MCF 10A (cell line): ENCODE measurements at regions not wholly inside any gene's neighbourhood (a gene's known extent, or its start where the extent isn't known, plus 50 kb on each side); places are given as distances from the start of the nearest gene placed in this dataset.

Experiments
- BruUV-seq: library from RNA; stranded (reverse); fragments of 400-500 nt; replicated peaks from 2 replicates; lab custom pipeline; 2021; lab: Mats Ljungman, UMichigan
- CTCF ChIA-PET: fragments of 300-600 bp; sonication (Branson Sonifier 250); formaldehyde crosslinking; extraction: SDS; loops from one replicate; lab custom pipeline; 2021; ENCODE audit warnings: antibody characterized with exemption, inconsistent platforms; lab: Yijun Ruan, JAX
- POLR2A ChIA-PET: fragments of 300-600, 350-650 bp; sonication (Branson Sonifier 250); formaldehyde crosslinking; extraction: SDS; loops from one replicate; lab custom pipeline; 2020; ENCODE audit warnings: antibody characterized with exemption, inconsistent platforms; lab: Yijun Ruan, JAX
- DNase-seq: peaks from one replicate; pipeline ENCODE4 v3.0.0-alpha.2; 2018; ENCODE audit not compliant: unreplicated experiment
- H3K27ac Mint-ChIP-seq: one replicate; pipeline ENCODE4 v1.8.0; 2022; ENCODE audit warnings: mild to moderate bottlenecking, low read depth, mixed read lengths; ENCODE audit not compliant: unreplicated experiment
- H3K27me3 Mint-ChIP-seq: one replicate; pipeline ENCODE4 v1.8.0; 2022; ENCODE audit warnings: mixed read lengths; ENCODE audit not compliant: insufficient read depth, unreplicated experiment
- H3K36me3 Mint-ChIP-seq: one replicate; pipeline ENCODE4 v1.8.0; 2022; ENCODE audit warnings: mild to moderate bottlenecking, moderate library complexity, mixed read lengths; ENCODE audit not compliant: insufficient read depth, unreplicated experiment
- H3K4me1 Mint-ChIP-seq: one replicate; pipeline ENCODE4 v1.8.0; 2022; ENCODE audit warnings: mixed read lengths; ENCODE audit not compliant: insufficient read depth, unreplicated experiment
- H3K4me3 Mint-ChIP-seq: one replicate; pipeline ENCODE4 v1.8.0; 2022; ENCODE audit warnings: mild to moderate bottlenecking, moderate library complexity, mixed read lengths; ENCODE audit not compliant: unreplicated experiment
- H3K9me3 Mint-ChIP-seq: one replicate; pipeline ENCODE4 v1.8.0; 2022; ENCODE audit warnings: mixed read lengths; ENCODE audit not compliant: unreplicated experiment
- intact Hi-C: fragments of 100-400 bp; cut with micrococcal nuclease; formaldehyde crosslinking; loops from 2 replicates; pipeline ENCODE4 v1.14.1; 2022
- TF ChIP-seq, protein P1 (sequence below): fragments of 200-600 bp; IDR thresholded peaks from one replicate; pipeline ENCODE4 v1.8.0; 2022; ENCODE audit warnings: antibody characterized with exemption, mild to moderate bottlenecking; ENCODE audit not compliant: unreplicated experiment

DNA sequence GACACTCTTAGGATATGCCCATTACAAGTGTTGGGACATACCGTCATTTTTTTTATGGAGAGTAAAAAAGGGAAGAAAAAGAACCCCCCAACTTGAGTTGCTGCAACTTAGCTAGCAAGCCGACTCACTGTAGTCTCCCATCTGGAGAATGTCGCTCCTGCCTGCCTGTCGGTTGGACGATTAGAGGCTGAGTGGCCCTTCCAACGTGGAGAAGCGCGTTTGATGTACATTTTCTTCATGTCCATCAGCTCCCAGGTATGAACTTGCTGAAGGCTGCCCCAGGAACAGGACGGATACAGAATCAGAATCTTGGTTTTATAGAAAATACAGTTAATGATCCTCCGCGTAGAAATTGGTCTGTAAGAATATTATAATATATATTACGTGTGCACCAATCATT lies 189.0 kb upstream of the SOX1 start:
- H3K27me3 Mint-ChIP-seq: no peaks in the 10 kb centered on the region
- peaks cover 13% of the 10 kb centered on the region for H3K9me3 Mint-ChIP-seq
- TF ChIP-seq, protein P1, sequence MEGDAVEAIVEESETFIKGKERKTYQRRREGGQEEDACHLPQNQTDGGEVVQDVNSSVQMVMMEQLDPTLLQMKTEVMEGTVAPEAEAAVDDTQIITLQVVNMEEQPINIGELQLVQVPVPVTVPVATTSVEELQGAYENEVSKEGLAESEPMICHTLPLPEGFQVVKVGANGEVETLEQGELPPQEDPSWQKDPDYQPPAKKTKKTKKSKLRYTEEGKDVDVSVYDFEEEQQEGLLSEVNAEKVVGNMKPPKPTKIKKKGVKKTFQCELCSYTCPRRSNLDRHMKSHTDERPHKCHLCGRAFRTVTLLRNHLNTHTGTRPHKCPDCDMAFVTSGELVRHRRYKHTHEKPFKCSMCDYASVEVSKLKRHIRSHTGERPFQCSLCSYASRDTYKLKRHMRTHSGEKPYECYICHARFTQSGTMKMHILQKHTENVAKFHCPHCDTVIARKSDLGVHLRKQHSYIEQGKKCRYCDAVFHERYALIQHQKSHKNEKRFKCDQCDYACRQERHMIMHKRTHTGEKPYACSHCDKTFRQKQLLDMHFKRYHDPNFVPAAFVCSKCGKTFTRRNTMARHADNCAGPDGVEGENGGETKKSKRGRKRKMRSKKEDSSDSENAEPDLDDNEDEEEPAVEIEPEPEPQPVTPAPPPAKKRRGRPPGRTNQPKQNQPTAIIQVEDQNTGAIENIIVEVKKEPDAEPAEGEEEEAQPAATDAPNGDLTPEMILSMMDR: no peak
- ChIA-PET CTCF (interaction anchor here (0.9 kb wide), 2 partner anchors 542 to 763 kb away, joined by 3 to 4 read pairs; no protein-coding TSS in a partner anchor), POLR2A (no interaction called here)
- intact Hi-C loops: no loop called here
- no peak overlapping the region for H3K4me3 Mint-ChIP-seq
- DNase-seq: no peak
- H3K27ac Mint-ChIP-seq: no peak overlapping the region
- no TSS peak for BruUV-seq
- no peaks in the 10 kb centered on the region for H3K36me3 Mint-ChIP-seq
- H3K4me1 Mint-ChIP-seq: no peaks in the 10 kb centered on the region

DNA sequence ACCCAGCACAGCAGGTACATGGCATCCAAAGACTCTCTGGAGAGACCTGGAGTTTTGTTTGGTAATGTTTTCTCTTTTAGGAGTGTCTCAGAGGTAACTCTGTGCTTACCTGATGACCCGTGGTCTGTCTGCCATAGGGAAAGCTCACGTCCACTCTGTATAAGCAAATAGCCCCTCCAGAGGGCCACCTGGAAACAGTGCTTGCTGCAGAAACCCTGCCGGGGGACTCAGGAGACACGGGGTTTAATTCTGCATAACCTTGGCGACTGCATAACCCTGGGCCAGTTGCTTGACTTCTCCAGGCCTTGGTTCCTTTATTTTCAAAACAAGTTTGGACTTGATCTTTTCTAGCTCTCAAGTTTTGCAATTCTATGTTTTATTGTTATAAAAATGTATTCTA lies 187.2 kb upstream of the SOX1 start:
- Mint-ChIP-seq H3K9me3 (peaks cover 15% of the 10 kb centered on the region), H3K4me3 (no peak overlapping the region), H3K36me3 (no peaks in the 10 kb centered on the region), H3K4me1 (no peaks in the 10 kb centered on the region), H3K27ac (no peak overlapping the region), H3K27me3 (no peaks in the 10 kb centered on the region)
- BruUV-seq: no TSS peak
- intact Hi-C loops: no loop called here
- DNase-seq: no peak
- POLR2A ChIA-PET: interaction anchor here (0.7 kb wide), 1 partner anchor 1094 kb away, joined by 4 read pairs; no protein-coding TSS in a partner anchor
- CTCF ChIA-PET: no interaction called here
- TF ChIP-seq, protein P1: no peak

DNA sequence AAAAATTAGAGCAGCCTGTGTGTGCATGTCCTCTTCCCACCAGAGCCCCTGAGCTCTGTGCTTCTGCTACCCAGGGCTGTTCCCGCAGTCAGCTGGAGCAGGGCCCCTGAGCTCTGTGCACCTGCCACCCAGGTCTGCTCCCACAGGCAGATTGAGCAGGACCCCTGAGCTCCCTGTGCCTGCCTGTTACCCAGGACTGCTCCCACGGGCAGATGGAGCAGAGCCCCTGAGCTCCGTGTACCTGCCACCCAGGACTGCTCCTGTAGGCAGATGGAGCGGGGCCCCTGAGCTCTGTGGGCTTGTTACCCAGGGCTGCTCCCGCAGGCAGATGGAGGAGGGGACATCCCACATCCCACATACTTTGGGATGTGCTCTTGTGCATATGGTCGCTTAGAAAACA lies 186.8 kb upstream of the SOX1 start:
- POLR2A ChIA-PET: interaction anchor here (0.7 kb wide), 1 partner anchor 1093 kb away, joined by 4 read pairs; no protein-coding TSS in a partner anchor
- H3K27me3 Mint-ChIP-seq: no peaks in the 10 kb centered on the region
- H3K9me3 Mint-ChIP-seq: peaks cover 15% of the 10 kb centered on the region
- CTCF ChIA-PET: no interaction called here
- H3K4me1 Mint-ChIP-seq: no peaks in the 10 kb centered on the region
- intact Hi-C loops: no loop called here
- no TSS peak for BruUV-seq
- no peaks in the 10 kb centered on the region for H3K36me3 Mint-ChIP-seq
- H3K27ac Mint-ChIP-seq: no peak overlapping the region
- TF ChIP-seq, protein P1: no peak
- H3K4me3 Mint-ChIP-seq: no peak overlapping the region
- no peak for DNase-seq

DNA sequence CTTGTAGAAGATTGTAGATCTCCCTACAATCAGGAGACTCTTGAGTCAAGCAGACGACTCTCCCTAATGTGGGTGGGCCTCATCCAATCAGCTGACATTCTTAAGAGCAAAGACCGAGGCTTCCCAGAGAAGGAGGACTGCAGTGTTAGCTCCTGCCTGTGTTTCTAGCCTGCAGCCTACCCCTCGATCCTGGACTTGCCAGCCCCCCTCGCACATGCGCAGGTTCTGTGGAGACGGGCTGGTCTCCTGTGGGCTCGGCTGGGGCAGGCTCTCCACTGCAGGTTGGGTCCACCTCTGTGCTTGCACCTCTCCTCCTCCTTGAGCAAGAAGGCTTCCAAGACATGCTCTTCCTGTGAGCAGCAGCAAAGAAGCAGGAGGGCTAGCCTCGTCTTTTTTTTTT lies 185.2 kb upstream of the SOX1 start:
- no peak for DNase-seq
- POLR2A ChIA-PET: no interaction called here
- intact Hi-C loops: no loop called here
- H3K27ac Mint-ChIP-seq: no peak overlapping the region
- H3K36me3 Mint-ChIP-seq: no peaks in the 10 kb centered on the region
- no TSS peak for BruUV-seq
- peaks cover 15% of the 10 kb centered on the region for H3K9me3 Mint-ChIP-seq
- TF ChIP-seq, protein P1: no peak
- no peaks in the 10 kb centered on the region for H3K4me1 Mint-ChIP-seq
- no peak overlapping the region for H3K4me3 Mint-ChIP-seq
- CTCF ChIA-PET: interaction anchor here (0.6 kb wide), 1 partner anchor 238 kb away, joined by 3 read pairs; no protein-coding TSS in a partner anchor
- no peaks in the 10 kb centered on the region for H3K27me3 Mint-ChIP-seq
